B cell (primary cell): ENCODE measurements at regions not wholly inside any gene's neighbourhood (a gene's known extent, or its start where the extent isn't known, plus 50 kb on each side); places are given as distances from the start of the nearest gene placed in this dataset.

Source experiments
- ATAC-seq: fragments of 200-7000 bp; cut with Tn5 transposase; one replicate; pipeline ENCODE4 v1.10.0; 2021; ENCODE audit warnings: low read depth, mild to moderate bottlenecking, moderate number of reproducible peaks, moderate library complexity
- CTCF ChIA-PET: fragments of 350-600 bp; sonication (Branson Sonifier 250); formaldehyde crosslinking; loops from one replicate; lab custom pipeline; 2021; ENCODE audit warnings: antibody characterized with exemption, inconsistent platforms; lab: Charles Lee
- POLR2A ChIA-PET: fragments of 350-600 bp; sonication (Branson Sonifier 250); formaldehyde crosslinking; loops from one replicate; lab custom pipeline; 2021; ENCODE audit warnings: antibody characterized with exemption; lab: Charles Lee
- DNase-seq: peaks from one replicate; pipeline ENCODE4 v3.0.0; 2013
- H2AFZ ChIP-seq: 2 replicates; pipeline ENCODE4 v1.6.1; 2012; ENCODE audit warnings: mild to moderate bottlenecking, low read depth, low read length; ENCODE audit not compliant: insufficient read depth, poor library complexity, severe bottlenecking
- H3K27ac ChIP-seq, 2 donors: 1 replicate in 1 of 2; 2 replicates in 1 of 2; pipeline ENCODE4 v1.5.1; 2012 to 2013; ENCODE audit warnings: low read length in 2 of 2, mild to moderate bottlenecking in 2 of 2, moderate library complexity in 1 of 2
- H3K27me3 ChIP-seq, 4 experiments: fragments of 200-600 bp in 1 of 4; sonication (generic) in 1 of 4; replicated peaks in 1 of 4; 1 replicate in 2 of 4; 2 replicates in 2 of 4; pipeline versions ENCODE4 v1.6.1 to v1.7.0; 2013 to 2016; ENCODE audit warnings: low read length in 3 of 4, mild to moderate bottlenecking in 2 of 4, mixed read lengths in 1 of 4, moderate library complexity in 1 of 4; ENCODE audit not compliant: insufficient read depth in 4 of 4, control insufficient read depth in 3 of 4; ENCODE audit errors: control extremely low read depth in 1 of 4
- H3K36me3 ChIP-seq, 2 experiments: replicated peaks in 1 of 2; 1 replicate in 1 of 2; 2 replicates in 1 of 2; pipeline versions ENCODE4 v1.6.1 to v1.7.1; 2013; ENCODE audit warnings: low read length in 1 of 2; ENCODE audit not compliant: insufficient read depth in 2 of 2, control insufficient read depth in 1 of 2; ENCODE audit errors: control extremely low read depth in 1 of 2, extremely low read depth in 1 of 2
- H3K4me1 ChIP-seq, 2 donors: fragments of 200-600 bp in 1 of 2; sonication (generic) in 1 of 2; 1 replicate in 1 of 2; 2 replicates in 1 of 2; pipeline versions ENCODE4 v1.5.1 to v1.6.1; 2013 to 2017; ENCODE audit warnings: low read length in 2 of 2; ENCODE audit not compliant: control insufficient read depth in 2 of 2, insufficient read depth in 2 of 2
- H3K4me2 ChIP-seq: replicated peaks from 2 replicates; pipeline ENCODE3; 2012; ENCODE audit warnings: mild to moderate bottlenecking, low read depth, low read length; ENCODE audit not compliant: poor library complexity, severe bottlenecking
- H3K4me3 ChIP-seq, 5 experiments: fragments of 200-600 bp in 1 of 5; sonication (generic) in 1 of 5; 1 replicate in 3 of 5; 2 replicates in 2 of 5; pipeline versions ENCODE4 v1.5.1 to v1.7.0; 2011 to 2016; ENCODE audit warnings: low read length in 4 of 5, mild to moderate bottlenecking in 4 of 5, low read depth in 2 of 5, control low read depth in 1 of 5, moderate library complexity in 1 of 5; ENCODE audit not compliant: insufficient read depth in 1 of 5; ENCODE audit errors: control extremely low read depth in 1 of 5, extremely low read depth in 1 of 5
- H3K79me2 ChIP-seq: fragments of 200-600 bp; sonication (generic); one replicate; pipeline ENCODE4 v1.6.0; 2016; ENCODE audit warnings: low read length; ENCODE audit not compliant: control insufficient read depth, insufficient read depth
- H3K9ac ChIP-seq: fragments of 200-600 bp; sonication (generic); 2 replicates; pipeline ENCODE4 v1.6.1; 2017; ENCODE audit warnings: mild to moderate bottlenecking, low read length, moderate library complexity
- H3K9me3 ChIP-seq, 3 donors: one replicate each; pipeline versions ENCODE4 v1.6.1 to v1.7.1; 2013; ENCODE audit warnings: low read length in 2 of 3; ENCODE audit not compliant: control insufficient read depth in 2 of 3, insufficient read depth in 1 of 3; ENCODE audit errors: control extremely low read depth in 1 of 3
- H4K20me1 ChIP-seq: 2 replicates; pipeline ENCODE4 v1.6.0; 2012; ENCODE audit warnings: mild to moderate bottlenecking, low read length; ENCODE audit not compliant: insufficient read depth, control insufficient read depth, poor library complexity, severe bottlenecking
- H3K27ac Mint-ChIP-seq: one replicate; pipeline ENCODE4 v1.8.0; 2021; ENCODE audit warnings: mixed read lengths
- H3K27me3 Mint-ChIP-seq: one replicate; pipeline ENCODE4 v1.8.0; 2021; ENCODE audit warnings: mixed read lengths
- H3K4me1 Mint-ChIP-seq: one replicate; pipeline ENCODE4 v1.8.0; 2021; ENCODE audit warnings: mixed read lengths
- H3K4me3 Mint-ChIP-seq: one replicate; pipeline ENCODE4 v1.8.0; 2021; ENCODE audit warnings: mixed read lengths
- H3K9me3 Mint-ChIP-seq: one replicate; pipeline ENCODE4 v1.8.0; 2022; ENCODE audit warnings: mixed read lengths; ENCODE audit not compliant: insufficient read depth
- EZH2 ChIP-seq: IDR thresholded peaks from 2 replicates; pipeline ENCODE4 v1.6.1; 2012; ENCODE audit warnings: borderline replicate concordance, low read depth, mild to moderate bottlenecking, moderate library complexity, low read length; ENCODE audit not compliant: insufficient read depth, poor library complexity, severe bottlenecking
- WGBS: methylation state at CpG from one replicate; pipeline ENCODE4 v1.1.5; 2013; ENCODE audit warnings: missing lambda C conversion rate; ENCODE audit not compliant: insufficient coverage; 5-methylcytosine and 5-hydroxymethylcytosine counted together
- intact Hi-C: fragments of 100-400 bp; cut with micrococcal nuclease; formaldehyde crosslinking; loops from one replicate; pipeline ENCODE4 v1.10.0; 2022
- TF ChIP-seq, protein P1 (sequence below): fragments of 200-600 bp; IDR thresholded peaks from one replicate; pipeline ENCODE4 v1.8.0; 2022; ENCODE audit warnings: antibody characterized with exemption, mild to moderate bottlenecking

DNA sequence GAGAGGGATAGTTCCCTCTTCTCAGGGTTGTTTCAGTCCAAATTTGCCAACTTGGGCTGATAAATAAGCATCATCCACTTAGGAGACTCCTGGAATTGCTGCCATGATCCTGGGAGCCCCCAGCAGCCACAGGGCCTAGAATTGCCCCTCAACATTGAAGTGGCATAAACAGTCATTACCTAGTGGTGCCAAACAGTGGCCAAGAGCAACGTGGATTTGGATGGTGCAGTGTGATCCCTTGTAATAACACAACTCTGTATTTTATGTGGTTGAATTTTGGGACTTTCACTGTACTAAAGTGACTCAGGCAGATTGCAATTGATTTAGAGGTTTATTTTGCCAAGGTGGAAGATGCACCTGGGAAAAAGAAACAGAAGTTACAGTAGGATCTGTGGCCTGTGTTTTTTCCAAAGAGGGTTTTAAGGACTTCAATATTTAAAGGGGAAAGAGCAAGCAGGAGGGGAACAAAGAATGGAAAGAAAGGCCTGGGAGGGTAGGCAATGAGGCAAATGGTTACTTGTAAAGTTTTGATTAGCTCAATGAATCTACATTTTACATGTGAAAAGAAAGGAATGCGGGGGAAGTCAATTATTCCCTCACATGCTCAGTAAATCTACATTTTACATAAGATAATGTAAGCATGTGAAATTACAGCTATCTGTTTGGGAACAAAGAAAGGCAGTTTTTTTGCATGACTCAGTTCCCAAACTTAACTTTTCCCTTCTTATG is 168.0 kb upstream of the NOX3 start:
- no CpG with 5 or more reads among the region's 2 CpGs for WGBS
- no peak overlapping the region for H3K9ac ChIP-seq
- POLR2A ChIA-PET, result no interaction called here
- no peaks in the 10 kb centered on the region for H3K27me3 ChIP-seq
- TF ChIP-seq EZH2, result no peak
- TF ChIP-seq, protein P1, sequence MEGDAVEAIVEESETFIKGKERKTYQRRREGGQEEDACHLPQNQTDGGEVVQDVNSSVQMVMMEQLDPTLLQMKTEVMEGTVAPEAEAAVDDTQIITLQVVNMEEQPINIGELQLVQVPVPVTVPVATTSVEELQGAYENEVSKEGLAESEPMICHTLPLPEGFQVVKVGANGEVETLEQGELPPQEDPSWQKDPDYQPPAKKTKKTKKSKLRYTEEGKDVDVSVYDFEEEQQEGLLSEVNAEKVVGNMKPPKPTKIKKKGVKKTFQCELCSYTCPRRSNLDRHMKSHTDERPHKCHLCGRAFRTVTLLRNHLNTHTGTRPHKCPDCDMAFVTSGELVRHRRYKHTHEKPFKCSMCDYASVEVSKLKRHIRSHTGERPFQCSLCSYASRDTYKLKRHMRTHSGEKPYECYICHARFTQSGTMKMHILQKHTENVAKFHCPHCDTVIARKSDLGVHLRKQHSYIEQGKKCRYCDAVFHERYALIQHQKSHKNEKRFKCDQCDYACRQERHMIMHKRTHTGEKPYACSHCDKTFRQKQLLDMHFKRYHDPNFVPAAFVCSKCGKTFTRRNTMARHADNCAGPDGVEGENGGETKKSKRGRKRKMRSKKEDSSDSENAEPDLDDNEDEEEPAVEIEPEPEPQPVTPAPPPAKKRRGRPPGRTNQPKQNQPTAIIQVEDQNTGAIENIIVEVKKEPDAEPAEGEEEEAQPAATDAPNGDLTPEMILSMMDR, result no peak
- H4K20me1 ChIP-seq, result no peaks in the 10 kb centered on the region
- H3K4me1 ChIP-seq, result no peaks in the 10 kb centered on the region
- H2AFZ ChIP-seq, result no peak overlapping the region
- no peak overlapping the region for H3K4me3 ChIP-seq
- Mint-ChIP-seq H3K9me3 (no peaks in the 10 kb centered on the region), H3K4me3 (no peak overlapping the region), H3K27ac (no peak overlapping the region), H3K4me1 (peaks cover 7% of the 10 kb centered on the region), H3K27me3 (peaks cover 3% of the 10 kb centered on the region)
- no peaks in the 10 kb centered on the region for H3K79me2 ChIP-seq
- no peak overlapping the region for H3K4me2 ChIP-seq
- H3K27ac ChIP-seq, result no peak overlapping the region
- ATAC-seq (no peak), DNase-seq (no peak)
- CTCF ChIA-PET, result no interaction called here
- peaks cover 0 to 3% (median 0%) of the 10 kb centered on the region in 3 donors for H3K9me3 ChIP-seq
- intact Hi-C loops, result no loop called here
- H3K36me3 ChIP-seq, result no peaks in the 10 kb centered on the region

DNA sequence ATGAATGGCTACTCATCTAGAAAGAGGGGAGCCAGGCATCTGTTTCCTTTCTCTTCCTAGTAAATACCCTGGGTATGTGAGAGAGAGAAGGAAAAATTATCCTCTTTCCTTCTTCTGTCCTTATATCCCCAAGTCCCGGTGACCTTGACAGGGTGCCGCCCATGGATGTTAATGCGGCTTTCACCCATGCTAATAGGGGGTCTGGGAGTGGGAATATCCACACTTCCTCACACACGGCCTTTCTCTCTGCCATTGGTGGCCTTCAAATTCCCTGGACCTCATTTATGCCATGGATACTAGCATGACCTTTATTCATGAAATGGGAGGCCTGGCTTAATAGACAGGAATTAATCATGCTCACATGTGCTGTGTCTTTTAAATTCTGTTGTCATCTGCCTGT is 159.0 kb upstream of the NOX3 start:
- Mint-ChIP-seq H3K4me1 (no peaks in the 10 kb centered on the region), H3K9me3 (peaks cover 9% of the 10 kb centered on the region), H3K4me3 (no peak overlapping the region), H3K27me3 (no peaks in the 10 kb centered on the region), H3K27ac (no peak overlapping the region)
- no peak overlapping the region for H3K27ac ChIP-seq
- H3K4me3 ChIP-seq, result no peak overlapping the region
- ChIA-PET POLR2A (no interaction called here), CTCF (no interaction called here)
- peaks cover 2 to 13% (median 9%) of the 10 kb centered on the region in 3 donors for H3K9me3 ChIP-seq
- no peaks in the 10 kb centered on the region for H3K36me3 ChIP-seq
- H3K9ac ChIP-seq, result no peak overlapping the region
- H3K4me1 ChIP-seq, result no peaks in the 10 kb centered on the region
- no peaks in the 10 kb centered on the region for H4K20me1 ChIP-seq
- H3K4me2 ChIP-seq, result no peak overlapping the region
- ATAC-seq (no peak), DNase-seq (no peak)
- H2AFZ ChIP-seq, result no peak overlapping the region
- no peaks in the 10 kb centered on the region for H3K27me3 ChIP-seq
- H3K79me2 ChIP-seq, result no peaks in the 10 kb centered on the region
- WGBS, result no CpG with 5 or more reads among the region's 4 CpGs
- TF ChIP-seq EZH2, result no peak
- TF ChIP-seq, protein P1, result no peak
- intact Hi-C loops, result no loop called here
